ENCODE measurements at regions not wholly inside any gene's neighbourhood (a gene's known extent, or its start where the extent isn't known, plus 50 kb on each side); places are given as distances from the start of the nearest gene placed in this dataset.

GRCh38 chr10:109348324-109348723 is 575.0 kb downstream of the XPNPEP1 start:
- Histone ChIP-seq H3K4me1 (ENCODE audit: control insufficient read depth, insufficient read depth, low read length) (no peaks in the 10 kb centered on the region), H3K36me3 (ENCODE audit: control insufficient read depth, insufficient read depth, low read length) (no peaks in the 10 kb centered on the region), H3K27ac (ENCODE audit: low read length) (no peak overlapping the region), H3K9me3 (ENCODE audit: control insufficient read depth, insufficient read depth, low read depth, low read length) (0 out of 2 replicates have a peak, but pooled peaks cover 2% of the 10 kb centered on the region), H3K4me3 (ENCODE audit: low read depth in 2 of 2, low read length in 2 of 2) (no peak overlapping the region), H3K27me3 (ENCODE audit: control insufficient read depth, insufficient read depth, low read length) (no peaks in the 10 kb centered on the region)
- ChIA-PET CTCF (no interaction called here), POLR2A (no interaction called here)
- ATAC-seq (no peak), DNase-seq (ENCODE audit: low read depth, low spot score) (no peak)
- BruUV-seq (replicated peaks), result no TSS peak
- in situ Hi-C loops (cut with HindIII; ENCODE audit: low pct_unique_long_range_greater_than_20kb, low sequenced_read_pairs) (no loop called here), intact Hi-C loops (cut with micrococcal nuclease; ENCODE audit: unreplicated experiment) (no loop called here)
- TF ChIP-seq CTCF (IDR thresholded peaks at IDR 0.05) (no peak), REST (IDR thresholded peaks at IDR 0.05; ENCODE audit: insufficient read depth in 1 of 2, low read depth in 2 of 2, low read length in 1 of 2) (no peak), POLR2AphosphoS5 (IDR thresholded peaks at IDR 0.05; ENCODE audit: low read depth, low read length) (no peak), TCF7L2 (IDR thresholded peaks at IDR 0.05; ENCODE audit: low read depth, low read length) (no peak), SIN3A (IDR thresholded peaks at IDR 0.05; ENCODE audit: borderline replicate concordance, insufficient read depth, low read depth, low read length) (no peak)

- in situ Hi-C loops (cut with HindIII; ENCODE audit: low pct_unique_long_range_greater_than_20kb, low sequenced_read_pairs) (no loop called here), intact Hi-C loops (cut with micrococcal nuclease; ENCODE audit: unreplicated experiment) (no loop called here)
- H3K36me3 ChIP-seq (ENCODE audit: control insufficient read depth, insufficient read depth, low read length), result no peaks in the 10 kb centered on the region
- no peak for ATAC-seq
- no peak overlapping the region for H3K4me3 ChIP-seq (ENCODE audit: low read depth in 2 of 2, low read length in 2 of 2)
- H3K4me1 ChIP-seq (ENCODE audit: control insufficient read depth, insufficient read depth, low read length), result no peaks in the 10 kb centered on the region
- no TSS peak for BruUV-seq (replicated peaks)
- H3K27me3 ChIP-seq (ENCODE audit: control insufficient read depth, insufficient read depth, low read length), result no peaks in the 10 kb centered on the region
- H3K27ac ChIP-seq (ENCODE audit: low read length), result no peak overlapping the region
- TF ChIP-seq TCF7L2 (IDR thresholded peaks at IDR 0.05; ENCODE audit: low read depth, low read length) (no peak), POLR2AphosphoS5 (IDR thresholded peaks at IDR 0.05; ENCODE audit: low read depth, low read length) (no peak), CTCF (IDR thresholded peaks at IDR 0.05) (no peak), REST (IDR thresholded peaks at IDR 0.05; ENCODE audit: insufficient read depth in 1 of 2, low read depth in 2 of 2, low read length in 1 of 2) (no peak), SIN3A (IDR thresholded peaks at IDR 0.05; ENCODE audit: borderline replicate concordance, insufficient read depth, low read depth, low read length) (no peak)
- 0 out of 2 replicates have a peak, but pooled peaks cover 2% of the 10 kb centered on the region for H3K9me3 ChIP-seq (ENCODE audit: control insufficient read depth, insufficient read depth, low read depth, low read length)
- ChIA-PET POLR2A (no interaction called here), CTCF (no interaction called here)
- DNase-seq (ENCODE audit: low read depth, low spot score), result no peak
Observed at GRCh38 chr10:109343293-109343692, 580.0 kb downstream of the XPNPEP1 start.

All from Panc1 (cell line).